DOHH2 (cell line): ENCODE measurements at regions not wholly inside any gene's neighbourhood (a gene's known extent, or its start where the extent isn't known, plus 50 kb on each side); places are given as distances from the start of the nearest gene placed in this dataset.

Source experiments
- CTCF ChIP-seq: fragments of 200-600 bp; sonication (generic); IDR thresholded peaks from one replicate; pipeline ENCODE4 v1.5.1; 2014; ENCODE audit warnings: antibody characterized with exemption, mild to moderate bottlenecking, low read depth, low read length; ENCODE audit not compliant: poor library complexity, severe bottlenecking
- EZH2phosphoT487 ChIP-seq: fragments of 200-600 bp; sonication (generic); IDR thresholded peaks from 2 replicates; pipeline ENCODE4 v1.6.1; 2017; ENCODE audit warnings: borderline replicate concordance, mild to moderate bottlenecking, antibody characterized with exemption, low read length, moderate library complexity, mixed read lengths

GRCh38 chr2:10193851-10194820, 71.6 kb downstream of the RRM2 start:
- no peak for TF ChIP-seq EZH2phosphoT487
- no peak for TF ChIP-seq CTCF
